SK-N-SH (cell line): ENCODE measurements at regions not wholly inside any gene's neighbourhood (a gene's known extent, or its start where the extent isn't known, plus 50 kb on each side); places are given as distances from the start of the nearest gene placed in this dataset.
"Not testable (repeated sequence)": the region's sequence is repeated elsewhere in the genome, so short reads cannot be mapped to it uniquely, and the experiment has no call there.

Experiments used
- CTCF ChIP-seq: fragments of 200-600 bp; sonication (generic); IDR thresholded peaks from 2 replicates; pipeline ENCODE4 v1.6.1; 2017; ENCODE audit warnings: antibody characterized with exemption, mild to moderate bottlenecking, moderate library complexity
- EZH2phosphoT487 ChIP-seq: fragments of 200-600 bp; sonication (generic); IDR thresholded peaks from 2 replicates; pipeline ENCODE4 v1.6.1; 2017; ENCODE audit warnings: low read depth, mixed run types, mild to moderate bottlenecking, antibody characterized with exemption, moderate library complexity, borderline replicate concordance
- FOSL2 ChIP-seq: IDR thresholded peaks from 2 replicates; pipeline ENCODE4 v1.4.0; 2012; ENCODE audit warnings: low read depth, mild to moderate bottlenecking, moderate library complexity, borderline replicate concordance
- NFIC ChIP-seq: IDR thresholded peaks from 2 replicates; pipeline ENCODE4 v1.4.0; 2012; ENCODE audit warnings: borderline replicate concordance
- RAD21 ChIP-seq: IDR thresholded peaks from 2 replicates; pipeline ENCODE4 v1.6.1; 2012; ENCODE audit warnings: mild to moderate bottlenecking, low read length
- RCOR1 ChIP-seq: fragments of 150-350 bp; IDR thresholded peaks from 2 replicates; pipeline ENCODE4 v1.6.1; 2017; ENCODE audit warnings: antibody characterized with exemption, low read length

DNA sequence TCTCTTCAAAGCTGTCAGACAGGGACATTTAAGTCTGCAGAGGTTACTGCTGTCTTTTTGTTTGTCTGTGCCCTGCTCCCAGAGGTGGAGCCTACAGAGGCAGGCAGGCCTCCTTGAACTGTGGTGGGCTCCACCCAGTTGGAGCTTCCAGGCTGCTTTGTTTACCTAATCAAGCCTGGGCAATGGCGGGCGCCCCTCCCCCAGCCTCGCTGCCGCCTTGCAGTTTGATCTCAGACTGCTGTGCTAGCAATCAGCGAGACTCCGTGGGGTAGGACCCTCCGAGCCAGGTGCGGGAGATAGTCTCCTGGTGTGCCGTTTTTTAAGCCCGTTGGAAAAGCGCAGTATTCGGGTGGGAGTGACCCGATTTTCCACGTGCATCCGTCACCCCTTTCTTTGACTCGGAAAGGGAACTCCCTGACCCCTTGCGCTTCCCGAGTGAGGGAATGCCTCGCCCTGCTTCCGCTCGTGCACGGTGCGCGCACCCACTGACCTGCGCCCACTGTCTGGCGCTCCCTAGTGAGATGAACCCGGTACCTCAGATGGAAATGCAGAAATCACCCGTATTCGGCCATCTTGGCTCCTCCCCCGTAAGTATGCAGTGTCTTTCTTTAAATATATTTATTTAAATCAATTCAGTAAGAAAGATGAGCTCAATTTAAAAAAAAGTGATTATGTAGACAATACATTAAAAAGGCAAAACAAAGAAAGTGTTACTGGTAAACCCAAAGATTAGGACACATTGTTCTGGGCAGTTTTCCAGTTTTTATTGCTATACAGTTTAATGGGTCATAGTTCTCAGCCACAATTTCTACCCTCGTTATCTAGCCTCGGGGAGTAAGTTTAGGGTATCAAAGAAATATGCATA, 91.2 kb upstream of the GRM7 start:
- not testable (repeated sequence) for TF ChIP-seq CTCF, EZH2phosphoT487, NFIC, RAD21, FOSL2, RCOR1
